ENCODE measurements at regions not wholly inside any gene's neighbourhood (a gene's known extent, or its start where the extent isn't known, plus 50 kb on each side); places are given as distances from the start of the nearest gene placed in this dataset.

DNA sequence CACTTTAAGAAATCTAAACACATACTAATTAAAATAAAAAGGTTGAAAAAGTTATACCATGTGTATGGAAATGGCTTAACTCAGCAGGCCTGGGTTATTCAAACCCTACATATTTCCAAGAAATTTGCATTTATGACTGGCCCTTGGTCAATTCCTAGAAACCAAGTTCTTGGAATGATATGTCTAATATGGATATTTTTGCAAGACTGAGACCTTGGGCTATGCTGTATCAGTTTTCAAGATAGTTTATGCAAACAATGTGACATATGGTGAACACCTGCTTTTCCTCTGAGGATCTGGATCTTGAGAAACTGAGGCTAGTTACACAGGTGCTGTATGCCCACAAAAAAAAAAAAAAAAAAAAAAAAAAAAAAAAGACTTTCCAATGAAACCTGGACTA, 536.9 kb upstream of the HS3ST5 start:
- ChIA-PET CTCF (no interaction called here), POLR2A (no interaction called here)
- Histone ChIP-seq H4K20me1 (replicated peaks; ENCODE audit: control insufficient read depth, extremely low read depth, insufficient read depth, low read length) (no peaks in the 10 kb centered on the region), H3K9me1 (replicated peaks; ENCODE audit: control insufficient read depth, extremely low read depth, insufficient read depth, low read length) (no peaks in the 10 kb centered on the region), H3K4me3 (replicated peaks in 1 of 3; ENCODE audit: insufficient read depth in 1 of 3, low read depth in 1 of 3, low read length in 3 of 3) (no peak overlapping the region), H3K79me2 (ENCODE audit: control insufficient read depth, insufficient read depth, low read length) (no peaks in the 10 kb centered on the region), H3K27me3 (ENCODE audit: control insufficient read depth in 2 of 2, insufficient read depth in 2 of 2, low read length in 2 of 2) (no peaks in the 10 kb centered on the region), H3K4me1 (ENCODE audit: control insufficient read depth, extremely low read depth, insufficient read depth, low read length) (no peaks in the 10 kb centered on the region), H2AFZ (ENCODE audit: low read depth, low read length) (no peak overlapping the region), H3K9me3 (replicated peaks; ENCODE audit: control insufficient read depth, insufficient read depth, low read length) (no peaks in the 10 kb centered on the region), H3K4me2 (ENCODE audit: insufficient read depth, low read length) (no peak overlapping the region), H3K27ac (ENCODE audit: insufficient read depth, low read depth, low read length) (no peak overlapping the region), H3K9ac (replicated peaks; ENCODE audit: extremely low read depth, insufficient read depth, low read length) (no peak overlapping the region), H3K36me3 (ENCODE audit: control insufficient read depth in 2 of 2, extremely low read depth in 1 of 2, insufficient read depth in 2 of 2, low read length in 2 of 2) (no peaks in the 10 kb centered on the region)
- intact Hi-C loops (cut with micrococcal nuclease) = no loop called here
- no peak for DNase-seq (ENCODE audit: low read depth, low spot score)
- no TSS peak for BruUV-seq (replicated peaks)
- TF ChIP-seq, protein P1, sequence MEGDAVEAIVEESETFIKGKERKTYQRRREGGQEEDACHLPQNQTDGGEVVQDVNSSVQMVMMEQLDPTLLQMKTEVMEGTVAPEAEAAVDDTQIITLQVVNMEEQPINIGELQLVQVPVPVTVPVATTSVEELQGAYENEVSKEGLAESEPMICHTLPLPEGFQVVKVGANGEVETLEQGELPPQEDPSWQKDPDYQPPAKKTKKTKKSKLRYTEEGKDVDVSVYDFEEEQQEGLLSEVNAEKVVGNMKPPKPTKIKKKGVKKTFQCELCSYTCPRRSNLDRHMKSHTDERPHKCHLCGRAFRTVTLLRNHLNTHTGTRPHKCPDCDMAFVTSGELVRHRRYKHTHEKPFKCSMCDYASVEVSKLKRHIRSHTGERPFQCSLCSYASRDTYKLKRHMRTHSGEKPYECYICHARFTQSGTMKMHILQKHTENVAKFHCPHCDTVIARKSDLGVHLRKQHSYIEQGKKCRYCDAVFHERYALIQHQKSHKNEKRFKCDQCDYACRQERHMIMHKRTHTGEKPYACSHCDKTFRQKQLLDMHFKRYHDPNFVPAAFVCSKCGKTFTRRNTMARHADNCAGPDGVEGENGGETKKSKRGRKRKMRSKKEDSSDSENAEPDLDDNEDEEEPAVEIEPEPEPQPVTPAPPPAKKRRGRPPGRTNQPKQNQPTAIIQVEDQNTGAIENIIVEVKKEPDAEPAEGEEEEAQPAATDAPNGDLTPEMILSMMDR (IDR thresholded peaks at IDR 0.05; ENCODE audit: extremely low read depth in 1 of 2, insufficient read depth in 1 of 2, low read depth in 1 of 2, low read length in 2 of 2) = no peak
- TF ChIP-seq POLR2AphosphoS5 (IDR thresholded peaks at IDR 0.05; ENCODE audit: insufficient read depth, low read depth, low read length) = no peak
- TF ChIP-seq GATA2 (IDR thresholded peaks at IDR 0.05; ENCODE audit: insufficient read depth, insufficient read length, low read depth, low read length) = no peak
- no peak for TF ChIP-seq EZH2 (IDR thresholded peaks at IDR 0.05; ENCODE audit: borderline replicate concordance, low read depth, low read length, severe bottlenecking)
- no peak for TF ChIP-seq POLR2A (IDR thresholded peaks at IDR 0.05; ENCODE audit: low read depth, low read length)
- no peak for TF ChIP-seq MYC (IDR thresholded peaks at IDR 0.05; ENCODE audit: low read depth, low read length)
- TF ChIP-seq, protein P2, sequence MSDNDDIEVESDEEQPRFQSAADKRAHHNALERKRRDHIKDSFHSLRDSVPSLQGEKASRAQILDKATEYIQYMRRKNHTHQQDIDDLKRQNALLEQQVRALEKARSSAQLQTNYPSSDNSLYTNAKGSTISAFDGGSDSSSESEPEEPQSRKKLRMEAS (IDR thresholded peaks at IDR 0.05; ENCODE audit: insufficient read depth, insufficient read length) = no peak
- no peak for TF ChIP-seq FOS (IDR thresholded peaks at IDR 0.05; ENCODE audit: borderline replicate concordance, insufficient read depth, low read length)
- no peak for TF ChIP-seq JUN (IDR thresholded peaks at IDR 0.05; ENCODE audit: borderline replicate concordance, insufficient read depth, insufficient read length, low read depth)
- dilution Hi-C loops (cut with MboI; ENCODE audit: extremely low pct_ligation_motif_present, low sequenced_read_pairs) = no loop called here
- FAIRE-seq = no peak
